ENCODE measurements at regions not wholly inside any gene's neighbourhood (a gene's known extent, or its start where the extent isn't known, plus 50 kb on each side); places are given as distances from the start of the nearest gene placed in this dataset.

GRCh38 chr9:11366585-11367129 is 753.9 kb upstream of the PTPRD start:
- TF ChIP-seq CTCF (IDR thresholded peaks at IDR 0.05; ENCODE audit: control insufficient read depth, insufficient read depth, low read depth, low read length, missing control alignments) = no peak
- no peak for DNase-seq (ENCODE audit: low read depth)
- no peak overlapping the region for H3K4me3 ChIP-seq (ENCODE audit: control insufficient read depth, low read depth, low read length)

- no peak overlapping the region for H3K4me3 ChIP-seq (ENCODE audit: control insufficient read depth, low read depth, low read length)
- TF ChIP-seq CTCF (IDR thresholded peaks at IDR 0.05; ENCODE audit: control insufficient read depth, insufficient read depth, low read depth, low read length, missing control alignments) = no peak
- DNase-seq (ENCODE audit: low read depth) = no peak
These were observed 762.1 kb upstream of the PTPRD start for GRCh38 chr9:11374926-11375325.

- no peak for TF ChIP-seq CTCF (IDR thresholded peaks at IDR 0.05; ENCODE audit: control insufficient read depth, insufficient read depth, low read depth, low read length, missing control alignments)
- no peak for DNase-seq (ENCODE audit: low read depth)
- no peak overlapping the region for H3K4me3 ChIP-seq (ENCODE audit: control insufficient read depth, low read depth, low read length)
These were observed 789.8 kb upstream of the PTPRD start for GRCh38 chr9:11402621-11403020.

- TF ChIP-seq CTCF (IDR thresholded peaks at IDR 0.05; ENCODE audit: control insufficient read depth, insufficient read depth, low read depth, low read length, missing control alignments) = no peak
- no peak overlapping the region for H3K4me3 ChIP-seq (ENCODE audit: control insufficient read depth, low read depth, low read length)
- DNase-seq (ENCODE audit: low read depth) = no peak
These were observed 801.4 kb upstream of the PTPRD start for GRCh38 chr9:11414241-11414640.

GRCh38 chr9:11417782-11418181 is 805.0 kb upstream of the PTPRD start:
- no peak overlapping the region for H3K4me3 ChIP-seq (ENCODE audit: control insufficient read depth, low read depth, low read length)
- no peak for TF ChIP-seq CTCF (IDR thresholded peaks at IDR 0.05; ENCODE audit: control insufficient read depth, insufficient read depth, low read depth, low read length, missing control alignments)
- DNase-seq (ENCODE audit: low read depth) = no peak

- H3K4me3 ChIP-seq (ENCODE audit: control insufficient read depth, low read depth, low read length) = no peak overlapping the region
These were observed 818.7 kb upstream of the PTPRD start for GRCh38 chr9:11431490-11431889.

More at GRCh38 chr9:11431490-11431889, 818.7 kb upstream of the PTPRD start:
- no peak for TF ChIP-seq CTCF (IDR thresholded peaks at IDR 0.05; ENCODE audit: control insufficient read depth, insufficient read depth, low read depth, low read length, missing control alignments)
- DNase-seq (ENCODE audit: low read depth) = no peak
